ENCODE measurements at regions not wholly inside any gene's neighbourhood (a gene's known extent, or its start where the extent isn't known, plus 50 kb on each side); places are given as distances from the start of the nearest gene placed in this dataset.

- ChIA-PET POLR2A (no interaction called here), CTCF (no interaction called here)
- Mint-ChIP-seq H3K27me3 (ENCODE audit: low read depth) (peaks cover 5% of the 10 kb centered on the region), H3K9me3 (ENCODE audit: insufficient read depth) (no peaks in the 10 kb centered on the region), H3K27ac (no peak overlapping the region), H3K36me3 (ENCODE audit: low read depth) (no peaks in the 10 kb centered on the region), H3K4me3 (no peak overlapping the region), H3K4me1 (ENCODE audit: low read depth) (no peaks in the 10 kb centered on the region)
- DNase-seq (peak; percentile 1), ATAC-seq (no peak)
These were observed 120.8 kb upstream of the RET start for GRCh38 chr10:42956045-42956444.

- POLR2A ChIA-PET, result no interaction called here
- no peaks in the 10 kb centered on the region for H3K36me3 Mint-ChIP-seq (ENCODE audit: low read depth)
These were observed 118.6 kb upstream of the RET start for GRCh38 chr10:42958142-42958868.

GRCh38 chr10:42959833-42960232, 117.0 kb upstream of the RET start:
- DNase-seq, result peak; percentile 3
- ATAC-seq, result no peak
- no peaks in the 10 kb centered on the region for H3K9me3 Mint-ChIP-seq (ENCODE audit: insufficient read depth)
- no peaks in the 10 kb centered on the region for H3K4me1 Mint-ChIP-seq (ENCODE audit: low read depth)
- ChIA-PET POLR2A (no interaction called here), CTCF (no interaction called here)
- peaks cover 5% of the 10 kb centered on the region for H3K27me3 Mint-ChIP-seq (ENCODE audit: low read depth)
- H3K36me3 Mint-ChIP-seq (ENCODE audit: low read depth), result no peaks in the 10 kb centered on the region
- H3K27ac Mint-ChIP-seq, result no peak overlapping the region
- no peak overlapping the region for H3K4me3 Mint-ChIP-seq

More at GRCh38 chr10:42958142-42958868, 118.6 kb upstream of the RET start:
- CTCF ChIA-PET, result no interaction called here
- DNase-seq (peak; percentile 9), ATAC-seq (no peak)
- Mint-ChIP-seq H3K4me3 (no peak overlapping the region), H3K27ac (no peak overlapping the region), H3K27me3 (ENCODE audit: low read depth) (peaks cover 5% of the 10 kb centered on the region), H3K9me3 (ENCODE audit: insufficient read depth) (no peaks in the 10 kb centered on the region), H3K4me1 (ENCODE audit: low read depth) (no peaks in the 10 kb centered on the region)

- Mint-ChIP-seq H3K36me3 (ENCODE audit: low read depth) (no peaks in the 10 kb centered on the region), H3K9me3 (ENCODE audit: insufficient read depth) (no peaks in the 10 kb centered on the region), H3K27me3 (ENCODE audit: low read depth) (peaks cover 11% of the 10 kb centered on the region), H3K4me3 (no peak overlapping the region), H3K27ac (no peak overlapping the region), H3K4me1 (ENCODE audit: low read depth) (no peaks in the 10 kb centered on the region)
- DNase-seq, result peak; percentile 9
- ChIA-PET CTCF (no interaction called here), POLR2A (no interaction called here)
- no peak for ATAC-seq
These were observed 116.3 kb upstream of the RET start for GRCh38 chr10:42960491-42960990.

- DNase-seq (peak; percentile 9), ATAC-seq (no peak)
- CTCF ChIA-PET, result no interaction called here
- Mint-ChIP-seq H3K27ac (no peak overlapping the region), H3K36me3 (ENCODE audit: low read depth) (no peaks in the 10 kb centered on the region), H3K9me3 (ENCODE audit: insufficient read depth) (no peaks in the 10 kb centered on the region), H3K4me1 (ENCODE audit: low read depth) (no peaks in the 10 kb centered on the region), H3K4me3 (no peak overlapping the region), H3K27me3 (ENCODE audit: low read depth) (peaks cover 11% of the 10 kb centered on the region)
- POLR2A ChIA-PET, result no interaction called here
These were observed 115.7 kb upstream of the RET start for GRCh38 chr10:42960991-42961795.

GRCh38 chr10:42961796-42962109, 115.1 kb upstream of the RET start:
- H3K27me3 Mint-ChIP-seq (ENCODE audit: low read depth), result peaks cover 11% of the 10 kb centered on the region
- no peaks in the 10 kb centered on the region for H3K9me3 Mint-ChIP-seq (ENCODE audit: insufficient read depth)
- H3K27ac Mint-ChIP-seq, result no peak overlapping the region
- ChIA-PET POLR2A (no interaction called here), CTCF (no interaction called here)
- ATAC-seq (no peak), DNase-seq (peak; percentile 15)
- no peaks in the 10 kb centered on the region for H3K4me1 Mint-ChIP-seq (ENCODE audit: low read depth)
- no peaks in the 10 kb centered on the region for H3K36me3 Mint-ChIP-seq (ENCODE audit: low read depth)
- H3K4me3 Mint-ChIP-seq, result no peak overlapping the region

GRCh38 chr10:42962110-42962901, 114.6 kb upstream of the RET start:
- ATAC-seq, result no peak
- Mint-ChIP-seq H3K4me3 (no peak overlapping the region), H3K9me3 (ENCODE audit: insufficient read depth) (no peaks in the 10 kb centered on the region), H3K36me3 (ENCODE audit: low read depth) (no peaks in the 10 kb centered on the region), H3K27me3 (ENCODE audit: low read depth) (peaks cover 7% of the 10 kb centered on the region), H3K4me1 (ENCODE audit: low read depth) (no peaks in the 10 kb centered on the region), H3K27ac (no peak overlapping the region)
- DNase-seq, result peak; percentile 12
- ChIA-PET CTCF (no interaction called here), POLR2A (interaction anchor here (0.6 kb wide), 1 partner anchor 712 kb away, joined by 4 read pairs; no protein-coding TSS in a partner anchor)

- no peaks in the 10 kb centered on the region for H3K4me1 Mint-ChIP-seq (ENCODE audit: low read depth)
- no peak for ATAC-seq
- DNase-seq, result peak; percentile 3
- no peaks in the 10 kb centered on the region for H3K9me3 Mint-ChIP-seq (ENCODE audit: insufficient read depth)
- no peaks in the 10 kb centered on the region for H3K36me3 Mint-ChIP-seq (ENCODE audit: low read depth)
- no peak overlapping the region for H3K4me3 Mint-ChIP-seq
- no peak overlapping the region for H3K27ac Mint-ChIP-seq
- peaks cover 7% of the 10 kb centered on the region for H3K27me3 Mint-ChIP-seq (ENCODE audit: low read depth)
- ChIA-PET CTCF (no interaction called here), POLR2A (interaction anchor here (0.6 kb wide), 1 partner anchor 711 kb away, joined by 4 read pairs; no protein-coding TSS in a partner anchor)
These were observed 114.0 kb upstream of the RET start for GRCh38 chr10:42962902-42963231.

GRCh38 chr10:42963312-42963711, 113.6 kb upstream of the RET start:
- Mint-ChIP-seq H3K27me3 (ENCODE audit: low read depth) (peaks cover 11% of the 10 kb centered on the region), H3K27ac (no peak overlapping the region), H3K4me3 (no peak overlapping the region), H3K9me3 (ENCODE audit: insufficient read depth) (no peaks in the 10 kb centered on the region), H3K4me1 (ENCODE audit: low read depth) (no peaks in the 10 kb centered on the region), H3K36me3 (ENCODE audit: low read depth) (no peaks in the 10 kb centered on the region)
- ATAC-seq, result no peak
- CTCF ChIA-PET, result no interaction called here
- DNase-seq, result peak; percentile 9
- POLR2A ChIA-PET, result no interaction called here

GRCh38 chr10:42969147-42969546, 107.7 kb upstream of the RET start:
- POLR2A ChIA-PET, result no interaction called here
- DNase-seq (peak; percentile 8), ATAC-seq (no peak)
- H3K4me3 Mint-ChIP-seq, result no peak overlapping the region
- CTCF ChIA-PET, result no interaction called here
- H3K27ac Mint-ChIP-seq, result no peak overlapping the region
- H3K27me3 Mint-ChIP-seq (ENCODE audit: low read depth), result peaks cover 11% of the 10 kb centered on the region
- H3K9me3 Mint-ChIP-seq (ENCODE audit: insufficient read depth), result no peaks in the 10 kb centered on the region
- no peaks in the 10 kb centered on the region for H3K36me3 Mint-ChIP-seq (ENCODE audit: low read depth)
- no peaks in the 10 kb centered on the region for H3K4me1 Mint-ChIP-seq (ENCODE audit: low read depth)

GRCh38 chr10:42969909-42970308, 107.0 kb upstream of the RET start:
- Mint-ChIP-seq H3K27me3 (ENCODE audit: low read depth) (peaks cover 11% of the 10 kb centered on the region), H3K27ac (no peak overlapping the region), H3K9me3 (ENCODE audit: insufficient read depth) (no peaks in the 10 kb centered on the region), H3K36me3 (ENCODE audit: low read depth) (no peaks in the 10 kb centered on the region), H3K4me1 (ENCODE audit: low read depth) (no peaks in the 10 kb centered on the region), H3K4me3 (no peak overlapping the region)
- POLR2A ChIA-PET, result no interaction called here
- CTCF ChIA-PET, result no interaction called here
- ATAC-seq (no peak), DNase-seq (peak; percentile 1)

Measured in activated CD8-positive, alpha-beta T cell treated with anti-CD3 and anti-CD28 coated beads, Interleukin-2, amount 10 ng/mL, durations not matched to agents 7 days and 5 days (primary cell).